A673 (cell line): ENCODE measurements at regions not wholly inside any gene's neighbourhood (a gene's known extent, or its start where the extent isn't known, plus 50 kb on each side); places are given as distances from the start of the nearest gene placed in this dataset.

Experiments
- BruUV-seq: library from RNA; stranded (reverse); fragments of 400-500 nt; replicated peaks from 2 replicates; lab custom pipeline; 2021; lab: Mats Ljungman, UMichigan
- CTCF ChIA-PET: fragments of 300-600 bp; sonication (Branson Sonifier 250); formaldehyde crosslinking; loops from one replicate; lab custom pipeline; 2022; ENCODE audit warnings: antibody characterized with exemption; lab: Charles Lee
- POLR2A ChIA-PET: fragments of 300-600 bp; sonication (Branson Sonifier 250); formaldehyde crosslinking; loops from one replicate; lab custom pipeline; 2022; ENCODE audit warnings: antibody characterized with exemption; ENCODE audit not compliant: low non-redundant PET; lab: Charles Lee
- DNase-seq: peaks from one replicate; pipeline ENCODE4 v3.0.0-alpha.2; 2015; ENCODE audit warnings: low spot score
- H3K27ac ChIP-seq: fragments of 200-600 bp; sonication (generic); 2 replicates; pipeline ENCODE4 v1.5.1; 2016; ENCODE audit warnings: mixed run types, low read depth, mild to moderate bottlenecking, mixed read lengths, antibody characterized with exemption, low read length; ENCODE audit not compliant: poor library complexity, severe bottlenecking
- H3K27me3 ChIP-seq: fragments of 200-600 bp; sonication (generic); replicated peaks from 2 replicates; pipeline ENCODE4 v1.6.1; 2017; ENCODE audit warnings: mixed run types, low read depth, mild to moderate bottlenecking, mixed read lengths, antibody characterized with exemption, low read length; ENCODE audit not compliant: insufficient read depth, poor library complexity
- H3K36me3 ChIP-seq: fragments of 200-600 bp; sonication (generic); 2 replicates; pipeline ENCODE4 v1.6.1; 2016; ENCODE audit warnings: mixed run types, mild to moderate bottlenecking, mixed read lengths, antibody characterized with exemption, low read length; ENCODE audit not compliant: insufficient read depth, poor library complexity, severe bottlenecking
- H3K4me1 ChIP-seq: fragments of 200-600 bp; sonication (generic); 2 replicates; pipeline ENCODE4 v1.6.1; 2017; ENCODE audit warnings: mixed run types, mild to moderate bottlenecking, mixed read lengths, antibody characterized with exemption, low read length; ENCODE audit not compliant: insufficient read depth, poor library complexity, severe bottlenecking
- H3K4me3 ChIP-seq: fragments of 200-600 bp; sonication (generic); 2 replicates; pipeline ENCODE4 v1.5.1; 2016; ENCODE audit warnings: low read depth, mixed run types, mild to moderate bottlenecking, mixed read lengths, low read length; ENCODE audit not compliant: poor library complexity, severe bottlenecking
- H3K9me3 ChIP-seq: fragments of 200-600 bp; sonication (generic); 2 replicates; pipeline ENCODE4 v1.6.1; 2016; ENCODE audit warnings: mixed run types, low read depth, mild to moderate bottlenecking, mixed read lengths, antibody characterized with exemption, low read length; ENCODE audit not compliant: poor library complexity, severe bottlenecking
- EZH2 ChIP-seq: fragments of 200-600 bp; sonication (generic); IDR thresholded peaks from 2 replicates; pipeline ENCODE4 v1.6.1; 2017; ENCODE audit warnings: borderline replicate concordance, low read depth, mild to moderate bottlenecking, mixed read lengths, antibody characterized with exemption, low read length; ENCODE audit not compliant: poor library complexity, severe bottlenecking
- intact Hi-C: fragments of 100-400 bp; cut with micrococcal nuclease; formaldehyde crosslinking; loops from one replicate; pipeline ENCODE4 v1.10.0; 2022; ENCODE audit not compliant: unreplicated experiment
- TF ChIP-seq, protein P1 (sequence below): fragments of 300-800, 200-600 bp; sonication (generic); conservative IDR thresholded peaks from 2 replicates; pipeline ENCODE4 v1.5.1; 2017; ENCODE audit warnings: low read depth, mild to moderate bottlenecking, antibody characterized with exemption, low read length, moderate library complexity, mixed read lengths

DNA sequence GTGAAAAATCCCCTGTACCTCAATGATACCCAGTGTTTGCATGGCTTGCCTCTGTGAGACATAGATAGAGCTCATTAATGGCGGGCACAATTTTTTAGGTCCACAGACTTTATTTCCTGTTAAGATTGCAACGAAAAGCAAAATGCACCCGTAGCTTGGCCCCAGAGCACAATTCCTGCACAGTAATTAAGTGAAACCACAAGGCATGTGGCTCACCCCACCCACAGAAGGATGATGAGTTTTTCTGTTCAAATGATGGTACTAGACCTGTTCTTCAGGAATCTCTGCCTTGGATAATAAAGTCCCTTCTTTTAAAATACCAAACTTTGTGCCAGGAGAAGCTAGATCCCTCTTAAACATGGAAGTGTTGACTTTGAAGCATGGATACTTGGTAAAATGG lies 738.1 kb downstream of the QKI start:
- Histone ChIP-seq H3K27ac (no peak overlapping the region), H3K9me3 (no peaks in the 10 kb centered on the region), H3K4me1 (no peaks in the 10 kb centered on the region), H3K27me3 (no peaks in the 10 kb centered on the region), H3K4me3 (no peak overlapping the region), H3K36me3 (no peaks in the 10 kb centered on the region)
- ChIA-PET CTCF (no interaction called here), POLR2A (no interaction called here)
- BruUV-seq = no TSS peak
- TF ChIP-seq EZH2 = no peak
- intact Hi-C loops = no loop called here
- DNase-seq = no peak

DNA sequence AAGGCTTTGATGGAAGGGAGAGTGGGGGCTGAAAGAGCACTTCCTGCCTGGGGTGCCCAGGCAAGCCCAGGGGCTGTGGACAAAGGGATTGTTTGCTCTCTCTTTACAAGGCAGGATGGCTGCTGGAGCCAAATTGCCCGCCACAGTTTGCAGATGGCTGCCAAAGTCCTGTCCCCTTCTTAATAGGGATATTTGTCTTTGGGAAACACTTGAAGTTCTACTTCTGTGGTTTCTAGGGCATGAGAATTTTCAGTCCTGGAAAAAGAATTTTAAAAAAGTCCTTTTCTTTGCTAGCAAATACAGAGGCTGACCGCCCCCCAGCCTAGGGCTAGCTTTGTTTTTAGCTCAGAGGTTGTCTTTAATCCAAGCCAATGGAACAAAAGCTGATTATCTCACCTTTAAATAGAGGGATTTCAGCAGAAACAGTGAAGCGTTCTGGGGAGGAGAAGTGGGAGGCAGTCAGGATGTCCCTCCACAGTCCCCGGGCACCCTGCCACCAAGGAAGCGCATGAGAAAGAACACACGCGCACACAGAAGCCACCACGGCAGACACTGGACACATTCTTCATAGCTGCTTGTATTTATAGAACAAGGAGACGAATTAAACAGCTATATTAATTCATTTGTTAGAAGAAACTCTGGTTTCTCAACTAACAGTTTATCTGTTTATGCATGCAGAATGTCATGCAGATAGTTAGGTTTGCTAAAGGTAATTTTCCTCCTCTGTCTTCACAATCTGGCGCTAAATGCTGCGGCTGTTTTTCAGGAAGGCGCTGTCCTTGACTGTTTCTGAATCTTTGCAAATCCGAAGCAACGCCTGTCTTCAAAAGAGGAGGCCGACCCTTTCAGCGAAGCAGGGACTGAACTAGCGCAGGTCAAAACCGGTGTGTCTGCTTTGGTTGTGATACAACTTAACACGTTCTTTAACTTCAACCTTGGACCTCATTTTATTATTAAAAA lies 736.9 kb downstream of the QKI start:
- no peaks in the 10 kb centered on the region for H3K9me3 ChIP-seq
- no peak overlapping the region for H3K4me3 ChIP-seq
- no peak overlapping the region for H3K27ac ChIP-seq
- DNase-seq = no peak
- no TSS peak for BruUV-seq
- ChIA-PET POLR2A (no interaction called here), CTCF (no interaction called here)
- intact Hi-C loops = no loop called here
- no peaks in the 10 kb centered on the region for H3K27me3 ChIP-seq
- TF ChIP-seq, protein P1, sequence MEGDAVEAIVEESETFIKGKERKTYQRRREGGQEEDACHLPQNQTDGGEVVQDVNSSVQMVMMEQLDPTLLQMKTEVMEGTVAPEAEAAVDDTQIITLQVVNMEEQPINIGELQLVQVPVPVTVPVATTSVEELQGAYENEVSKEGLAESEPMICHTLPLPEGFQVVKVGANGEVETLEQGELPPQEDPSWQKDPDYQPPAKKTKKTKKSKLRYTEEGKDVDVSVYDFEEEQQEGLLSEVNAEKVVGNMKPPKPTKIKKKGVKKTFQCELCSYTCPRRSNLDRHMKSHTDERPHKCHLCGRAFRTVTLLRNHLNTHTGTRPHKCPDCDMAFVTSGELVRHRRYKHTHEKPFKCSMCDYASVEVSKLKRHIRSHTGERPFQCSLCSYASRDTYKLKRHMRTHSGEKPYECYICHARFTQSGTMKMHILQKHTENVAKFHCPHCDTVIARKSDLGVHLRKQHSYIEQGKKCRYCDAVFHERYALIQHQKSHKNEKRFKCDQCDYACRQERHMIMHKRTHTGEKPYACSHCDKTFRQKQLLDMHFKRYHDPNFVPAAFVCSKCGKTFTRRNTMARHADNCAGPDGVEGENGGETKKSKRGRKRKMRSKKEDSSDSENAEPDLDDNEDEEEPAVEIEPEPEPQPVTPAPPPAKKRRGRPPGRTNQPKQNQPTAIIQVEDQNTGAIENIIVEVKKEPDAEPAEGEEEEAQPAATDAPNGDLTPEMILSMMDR = no peak
- no peak for TF ChIP-seq EZH2
- no peaks in the 10 kb centered on the region for H3K36me3 ChIP-seq
- H3K4me1 ChIP-seq = no peaks in the 10 kb centered on the region

DNA sequence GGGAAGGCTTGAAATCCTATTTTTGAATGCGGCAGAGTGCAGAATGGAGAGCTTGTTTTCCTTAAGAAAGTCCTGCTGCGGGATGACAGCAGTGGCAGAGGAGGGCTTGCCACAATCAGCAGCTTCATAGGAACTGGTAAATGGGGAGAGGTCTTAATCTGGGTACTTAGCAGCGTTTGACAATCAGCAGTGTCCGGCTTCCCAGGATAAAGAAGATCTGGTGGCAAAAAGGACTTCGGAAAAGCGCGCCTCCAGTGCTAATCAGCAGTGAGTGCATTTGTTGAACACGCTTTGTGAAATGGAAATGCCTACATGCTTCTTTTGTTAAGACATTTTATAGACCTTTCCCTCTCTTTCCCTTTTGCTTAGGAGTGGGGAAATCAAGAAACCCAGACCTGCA lies 735.7 kb downstream of the QKI start:
- no peak for DNase-seq
- Histone ChIP-seq H3K27ac (no peak overlapping the region), H3K9me3 (no peaks in the 10 kb centered on the region), H3K4me1 (no peaks in the 10 kb centered on the region), H3K27me3 (no peaks in the 10 kb centered on the region), H3K4me3 (no peak overlapping the region), H3K36me3 (no peaks in the 10 kb centered on the region)
- POLR2A ChIA-PET = no interaction called here
- intact Hi-C loops = no loop called here
- TF ChIP-seq, protein P1 = no peak
- no peak for TF ChIP-seq EZH2
- BruUV-seq = no TSS peak
- CTCF ChIA-PET = no interaction called here

DNA sequence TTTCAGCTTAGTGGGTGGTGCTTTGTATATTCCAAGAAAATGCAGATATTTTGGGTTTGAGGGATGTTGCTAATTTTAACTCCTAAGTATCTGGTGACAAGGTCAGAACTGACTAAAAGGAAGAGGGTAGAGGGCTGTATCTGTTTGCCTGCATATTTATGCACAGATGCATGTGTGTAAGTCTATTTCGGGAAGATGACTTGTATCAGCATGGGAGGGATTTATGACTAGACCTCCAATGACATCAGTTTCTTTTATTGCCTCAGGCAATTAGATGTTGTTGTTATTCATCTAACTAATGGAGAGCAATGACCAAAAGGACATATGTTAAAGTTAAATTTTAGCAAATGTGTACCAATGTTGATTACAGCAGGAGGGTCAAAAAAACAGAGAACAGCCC lies 734.3 kb downstream of the QKI start:
- H3K27me3 ChIP-seq = no peaks in the 10 kb centered on the region
- DNase-seq = no peak
- no peaks in the 10 kb centered on the region for H3K4me1 ChIP-seq
- no peak for TF ChIP-seq EZH2
- no peak overlapping the region for H3K27ac ChIP-seq
- ChIA-PET CTCF (no interaction called here), POLR2A (no interaction called here)
- H3K4me3 ChIP-seq = no peak overlapping the region
- H3K36me3 ChIP-seq = no peaks in the 10 kb centered on the region
- no peaks in the 10 kb centered on the region for H3K9me3 ChIP-seq
- no TSS peak for BruUV-seq
- intact Hi-C loops = no loop called here
